HepG2 (cell line): ENCODE measurements at regions not wholly inside any gene's neighbourhood (a gene's known extent, or its start where the extent isn't known, plus 50 kb on each side); places are given as distances from the start of the nearest gene placed in this dataset.
"Not testable (repeated sequence)": the region's sequence is repeated elsewhere in the genome, so short reads cannot be mapped to it uniquely, and the experiment has no call there.

Experiments used
- ATAC-seq: fragments of 200-7000 bp; cut with Tn5 transposase; 3 replicates; pipeline ENCODE4 v1.9.1; 2020; ENCODE audit warnings: mild to moderate bottlenecking, moderate library complexity
- BruUV-seq: library from RNA; stranded (reverse); fragments of 400-500 nt; replicated peaks from 2 replicates; lab custom pipeline; 2021; lab: Mats Ljungman, UMichigan
- CTCF ChIA-PET: fragments of 300-600 bp; formaldehyde crosslinking; extraction: SDS; loops from one replicate; lab custom pipeline; 2021; ENCODE audit warnings: low total read pairs, inconsistent platforms, low intra/inter-chr PET ratio; lab: Yijun Ruan, JAX
- POLR2A ChIA-PET: fragments of 350-600 bp; sonication (Branson Sonifier 250); formaldehyde crosslinking; loops from one replicate; lab custom pipeline; 2020; ENCODE audit warnings: antibody characterized with exemption, inconsistent platforms; lab: Yijun Ruan, JAX
- DNase-seq: peaks from one replicate; pipeline ENCODE4 v3.0.0-alpha.2; 2015; ENCODE audit warnings: low spot score
- FAIRE-seq: peaks from 3 replicates; lab custom pipeline; 2011; peaks lifted over from hg19 to GRCh38; lab: Jason Lieb, UNC
- H2AFZ ChIP-seq: one replicate; pipeline ENCODE4 v1.6.1; 2011; ENCODE audit warnings: low read length, inconsistent platforms
- H3K27ac ChIP-seq: fragments of 300-600 bp; 3 replicates; pipeline ENCODE4 v1.8.0; 2011; ENCODE audit warnings: mixed run types, mild to moderate bottlenecking, mixed read lengths, low read length, inconsistent platforms; ENCODE audit not compliant: insufficient read depth; ENCODE audit errors: extremely low read length
- H3K27me3 ChIP-seq, 2 experiments: fragments of 200-600 bp in 1 of 2; 2 replicates in 1 of 2; 3 replicates in 1 of 2; pipeline versions ENCODE4 v1.6.0 to v1.8.0; 2011; ENCODE audit warnings: low read length in 2 of 2, mild to moderate bottlenecking in 2 of 2, moderate library complexity in 2 of 2, inconsistent platforms in 1 of 2; ENCODE audit not compliant: insufficient read depth in 2 of 2, control insufficient read depth in 1 of 2
- H3K36me3 ChIP-seq, 2 experiments: fragments of 200-600 bp in 1 of 2; replicated peaks in 1 of 2; 2 replicates in 1 of 2; 3 replicates in 1 of 2; pipeline versions ENCODE4 v1.5.1 to v1.8.0; 2011; ENCODE audit warnings: low read length in 2 of 2, inconsistent platforms in 1 of 2; ENCODE audit not compliant: insufficient read depth in 2 of 2, control insufficient read depth in 1 of 2
- H3K4me1 ChIP-seq: 2 replicates; pipeline ENCODE4 v1.5.1; 2012; ENCODE audit warnings: low read length, inconsistent platforms; ENCODE audit not compliant: insufficient read depth
- H3K4me2 ChIP-seq: 2 replicates; pipeline ENCODE4 v1.6.0; 2011; ENCODE audit warnings: low read depth, low read length, inconsistent platforms
- H3K4me3 ChIP-seq, 3 experiments: fragments of 200-600 bp in 1 of 3; sonication (generic), shearing (Covaris generic) in 1 of 3; replicated peaks in 1 of 3; 2 replicates each; pipeline ENCODE4 v1.5.1; 2011 to 2016; ENCODE audit warnings: low read length in 3 of 3, inconsistent platforms in 2 of 3, low read depth in 2 of 3, mild to moderate bottlenecking in 2 of 3, control low read depth in 1 of 3, mixed read lengths in 1 of 3; ENCODE audit not compliant: insufficient read depth in 1 of 3
- H3K79me2 ChIP-seq: one replicate; pipeline ENCODE4 v1.6.1; 2011; ENCODE audit warnings: low read length, inconsistent platforms; ENCODE audit not compliant: insufficient read depth
- H3K9ac ChIP-seq: 2 replicates; pipeline ENCODE4 v1.6.0; 2011; ENCODE audit warnings: mild to moderate bottlenecking, low read depth, low read length, inconsistent platforms; ENCODE audit not compliant: insufficient read depth
- H3K9me3 ChIP-seq: 2 replicates; pipeline ENCODE4 v1.5.1; 2012; ENCODE audit warnings: mild to moderate bottlenecking, low read length
- H4K20me1 ChIP-seq: 2 replicates; pipeline ENCODE4 v1.6.0; 2011; ENCODE audit warnings: inconsistent platforms, mild to moderate bottlenecking, low read length, moderate library complexity; ENCODE audit not compliant: insufficient read depth
- WGBS: methylation state at CpG from one replicate; pipeline ENCODE4 v1.1.6; 2017; ENCODE audit warnings: low lambda C conversion rate; 5-methylcytosine and 5-hydroxymethylcytosine counted together
- in situ Hi-C: cut with HindIII; loops from 2 replicates; pipeline ENCODE4 v1.10.0; 2017; ENCODE audit warnings: low pct_unique_long_range_greater_than_20kb; ENCODE audit not compliant: extremely low pct_ligation_motif_present
- intact Hi-C: fragments of 100-400 bp; cut with micrococcal nuclease; formaldehyde crosslinking; loops from one replicate; pipeline ENCODE4 v1.10.0; 2022; ENCODE audit not compliant: unreplicated experiment

- H3K79me2 ChIP-seq, H3K27me3 ChIP-seq, BruUV-seq, H3K27ac ChIP-seq, CTCF ChIA-PET, intact Hi-C loops, H2AFZ ChIP-seq, FAIRE-seq, H3K9me3 ChIP-seq, H3K36me3 ChIP-seq, DNase-seq, H3K4me3 ChIP-seq, H3K4me2 ChIP-seq, in situ Hi-C loops, H3K4me1 ChIP-seq, ATAC-seq, POLR2A ChIA-PET, H3K9ac ChIP-seq, H4K20me1 ChIP-seq: not testable (repeated sequence)
Measured at GRCh38 chr1:118440-118839, 333.0 kb downstream of the OR4F29 start.

- H3K4me3 ChIP-seq, in situ Hi-C loops, ATAC-seq, FAIRE-seq, H3K36me3 ChIP-seq, H3K4me1 ChIP-seq, intact Hi-C loops, DNase-seq, H3K79me2 ChIP-seq, CTCF ChIA-PET, H3K9me3 ChIP-seq, H3K9ac ChIP-seq, H3K4me2 ChIP-seq, BruUV-seq, H3K27me3 ChIP-seq, H2AFZ ChIP-seq, POLR2A ChIA-PET, H4K20me1 ChIP-seq, H3K27ac ChIP-seq: not testable (repeated sequence)
- WGBS: 71% methylated on average over 2 of the region's 2 CpGs
Measured at GRCh38 chr1:115534-115933, 335.9 kb downstream of the OR4F29 start.

- H3K9me3 ChIP-seq, H3K4me1 ChIP-seq, BruUV-seq, H4K20me1 ChIP-seq, H3K79me2 ChIP-seq, FAIRE-seq, H3K4me3 ChIP-seq, intact Hi-C loops, H3K27ac ChIP-seq, H3K27me3 ChIP-seq, H3K4me2 ChIP-seq, CTCF ChIA-PET, H3K36me3 ChIP-seq, DNase-seq, H3K9ac ChIP-seq, POLR2A ChIA-PET, H2AFZ ChIP-seq, in situ Hi-C loops, ATAC-seq: not testable (repeated sequence)
- no CpG with 5 or more reads among the region's 3 CpGs for WGBS
Measured at GRCh38 chr1:104776-105175, 346.7 kb downstream of the OR4F29 start.

GRCh38 chr1:99481-99880 is 352.0 kb downstream of the OR4F29 start:
- not testable (repeated sequence) for ATAC-seq

More at GRCh38 chr1:99481-99880, 352.0 kb downstream of the OR4F29 start:
- H3K4me2 ChIP-seq, in situ Hi-C loops, CTCF ChIA-PET, H3K36me3 ChIP-seq, H3K9ac ChIP-seq, H3K27ac ChIP-seq, FAIRE-seq, H3K27me3 ChIP-seq, H3K4me3 ChIP-seq, BruUV-seq, intact Hi-C loops, DNase-seq, H3K79me2 ChIP-seq, H3K4me1 ChIP-seq, H2AFZ ChIP-seq, H4K20me1 ChIP-seq, POLR2A ChIA-PET, H3K9me3 ChIP-seq: not testable (repeated sequence)
- 60% methylated on average over 1 of the region's 3 CpGs for WGBS
